ENCODE measurements at regions not wholly inside any gene's neighbourhood (a gene's known extent, or its start where the extent isn't known, plus 50 kb on each side); places are given as distances from the start of the nearest gene placed in this dataset.

- peak; percentile 2 for DNase-seq
Observed at GRCh38 chr6:148177589-148178233, 164.9 kb upstream of the SASH1 start.

DNA sequence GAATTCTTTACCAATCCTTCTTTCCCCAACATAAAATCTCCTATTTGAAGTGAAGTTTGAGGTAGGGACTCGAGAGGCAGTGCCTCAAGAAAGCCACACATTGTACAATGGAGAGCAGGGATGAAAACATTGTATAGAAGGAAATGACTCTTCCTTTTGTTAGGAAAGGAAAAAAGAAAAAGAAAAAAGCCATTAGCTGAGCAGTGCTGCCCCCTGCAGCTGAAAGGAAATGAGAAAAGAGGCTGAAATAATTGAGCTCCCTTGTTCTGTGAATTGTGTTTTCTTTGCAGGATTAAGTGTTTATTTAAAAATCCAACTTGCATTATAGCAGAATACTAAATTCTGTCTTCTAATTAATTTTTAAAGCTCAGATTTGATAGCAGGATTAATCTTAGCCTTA, 162.9 kb upstream of the SASH1 start:
- DNase-seq, result no peak

- DNase-seq, result no peak
Observed at GRCh38 chr6:148182378-148182777, 160.3 kb upstream of the SASH1 start.

GRCh38 chr6:148183776-148184175, 158.9 kb upstream of the SASH1 start:
- no peak for DNase-seq

DNA sequence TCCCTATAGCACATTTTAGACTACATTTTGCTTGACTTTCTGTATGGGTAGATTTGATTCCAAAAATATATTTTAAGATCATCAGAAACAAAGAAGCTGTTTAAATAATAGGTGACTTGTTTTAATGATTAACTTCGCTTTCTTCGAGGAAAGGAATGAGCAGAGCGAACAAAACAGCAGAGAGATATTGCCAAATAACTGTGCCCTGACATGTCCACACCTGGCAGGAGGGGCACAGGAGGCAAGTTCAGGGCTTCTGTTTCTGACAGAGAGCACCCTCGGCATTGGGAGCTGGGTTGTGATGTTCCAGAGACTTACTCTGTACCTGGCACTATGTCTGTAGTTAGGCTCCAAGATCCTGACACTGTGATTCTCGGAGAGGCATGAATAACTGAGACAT, 155.7 kb upstream of the SASH1 start:
- no peak for DNase-seq

GRCh38 chr6:148192310-148192709, 150.3 kb upstream of the SASH1 start:
- DNase-seq, result no peak

DNA sequence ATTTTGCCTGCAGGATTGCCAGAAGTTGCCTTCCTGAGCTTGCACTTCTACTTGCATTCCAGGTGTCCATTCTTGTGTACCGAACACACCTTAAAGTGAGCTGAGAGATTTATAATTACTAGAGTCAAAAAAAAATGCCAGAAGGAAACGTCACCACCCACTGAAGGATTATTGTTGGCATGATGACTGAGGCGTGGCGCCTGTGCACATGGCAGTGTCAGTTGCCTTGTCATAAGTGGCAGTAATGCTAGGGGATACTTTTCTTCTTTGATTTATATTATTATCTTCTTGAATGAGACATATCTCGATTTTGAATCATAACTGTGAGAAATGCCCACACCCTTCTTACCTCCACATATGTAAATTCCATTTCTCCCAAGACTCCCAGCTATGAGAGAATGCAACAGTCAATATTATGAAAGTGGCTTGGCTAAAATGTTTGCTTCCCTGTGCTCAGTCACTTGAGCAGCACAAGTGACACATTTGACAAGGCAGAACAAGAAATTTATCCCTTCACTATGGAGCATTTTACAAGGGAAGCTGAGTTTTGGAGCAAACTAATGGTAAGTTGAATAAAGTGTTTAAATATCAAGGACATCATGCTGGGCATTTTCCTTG, 149.5 kb upstream of the SASH1 start:
- no peak for DNase-seq

DNA sequence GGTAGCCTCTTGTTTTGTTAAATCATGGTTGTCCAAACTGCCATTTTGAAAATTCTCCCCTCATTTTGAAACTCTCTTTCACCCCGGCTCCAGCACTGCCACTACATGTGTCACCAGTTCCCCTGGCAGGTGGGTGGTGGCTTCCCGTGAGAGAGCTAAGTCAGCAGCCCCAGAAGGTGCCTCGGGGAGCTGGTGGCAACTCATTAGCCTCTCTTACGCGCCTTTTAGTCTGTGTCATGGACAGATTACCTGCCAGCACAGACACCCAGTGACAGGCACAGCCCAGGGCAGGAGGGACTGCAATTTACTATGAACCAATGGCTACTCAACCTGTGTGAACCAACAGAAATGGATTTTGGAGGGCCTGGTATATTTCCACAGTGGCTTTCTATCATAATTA, 147.1 kb upstream of the SASH1 start:
- DNase-seq, result no peak

GRCh38 chr6:148199584-148199983, 143.1 kb upstream of the SASH1 start:
- no peak for DNase-seq

DNA sequence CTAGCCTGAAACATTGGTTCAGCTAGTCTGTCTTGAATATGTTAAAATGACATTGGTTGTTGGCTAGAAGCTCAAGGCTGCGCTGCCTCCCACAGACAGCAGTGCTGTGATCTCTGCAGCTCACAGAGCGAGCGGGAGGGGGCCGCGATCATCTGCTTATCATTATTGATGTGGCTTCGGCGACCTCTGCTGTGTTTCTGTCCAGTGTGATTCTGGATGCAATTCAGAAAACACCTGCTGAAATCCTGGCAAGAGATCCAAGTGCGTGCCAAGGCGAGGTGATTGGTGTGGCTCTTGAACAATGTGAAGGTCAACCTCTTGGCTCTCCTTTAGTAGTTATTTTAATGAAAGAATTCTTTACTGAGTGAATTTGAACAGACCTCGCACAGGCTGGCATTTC, 142.3 kb upstream of the SASH1 start:
- no peak for DNase-seq

GRCh38 chr6:148200781-148201180, 141.9 kb upstream of the SASH1 start:
- no peak for DNase-seq

GRCh38 chr6:148203281-148203925, 139.2 kb upstream of the SASH1 start:
- DNase-seq, result no peak

DNA sequence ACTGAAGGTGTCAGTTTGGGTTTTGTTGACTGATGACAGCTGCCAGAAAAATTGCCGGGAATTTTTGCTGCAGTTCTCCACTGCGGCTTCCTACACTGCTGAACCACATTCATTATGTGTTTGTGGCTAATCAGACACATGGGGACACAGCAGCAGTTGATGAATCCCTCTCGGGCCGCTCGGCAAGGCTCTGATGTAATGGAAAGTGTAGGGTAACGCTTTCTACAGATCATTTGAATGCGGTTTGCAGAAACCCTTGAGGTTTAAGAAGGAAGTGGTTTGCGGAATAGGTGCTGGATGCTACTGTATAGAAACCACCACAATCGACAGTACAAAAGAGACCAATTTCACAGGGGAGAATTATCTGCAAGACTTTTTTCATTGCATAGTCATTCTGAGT, 138.7 kb upstream of the SASH1 start:
- peak; percentile 64 for DNase-seq

GRCh38 chr6:148208298-148208697, 134.3 kb upstream of the SASH1 start:
- no peak for DNase-seq

- DNase-seq, result no peak
Observed at GRCh38 chr6:148211777-148212324, 130.8 kb upstream of the SASH1 start.

DNA sequence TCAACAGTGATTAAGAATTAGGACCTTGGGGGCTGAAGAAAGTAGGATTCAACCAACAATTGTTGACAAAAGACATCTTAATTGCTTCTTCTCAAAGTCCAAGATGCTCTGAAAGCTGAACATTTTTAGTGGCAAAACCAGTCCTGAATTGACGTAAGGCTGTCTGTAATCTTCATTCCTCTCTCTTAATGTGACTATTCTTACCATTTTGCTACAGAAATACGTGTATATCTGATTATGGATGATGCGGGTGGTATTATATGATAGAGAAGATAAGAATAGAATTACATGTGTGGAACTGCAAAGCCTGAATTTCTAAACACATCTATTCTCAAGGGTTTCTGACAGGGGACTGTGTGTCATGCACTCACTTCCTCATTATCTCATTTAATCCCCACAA, 130.3 kb upstream of the SASH1 start:
- DNase-seq, result no peak

GRCh38 chr6:148213366-148213765, 129.3 kb upstream of the SASH1 start:
- DNase-seq, result no peak

- DNase-seq, result no peak
Observed at GRCh38 chr6:148214667-148215066, 128.0 kb upstream of the SASH1 start.

DNA sequence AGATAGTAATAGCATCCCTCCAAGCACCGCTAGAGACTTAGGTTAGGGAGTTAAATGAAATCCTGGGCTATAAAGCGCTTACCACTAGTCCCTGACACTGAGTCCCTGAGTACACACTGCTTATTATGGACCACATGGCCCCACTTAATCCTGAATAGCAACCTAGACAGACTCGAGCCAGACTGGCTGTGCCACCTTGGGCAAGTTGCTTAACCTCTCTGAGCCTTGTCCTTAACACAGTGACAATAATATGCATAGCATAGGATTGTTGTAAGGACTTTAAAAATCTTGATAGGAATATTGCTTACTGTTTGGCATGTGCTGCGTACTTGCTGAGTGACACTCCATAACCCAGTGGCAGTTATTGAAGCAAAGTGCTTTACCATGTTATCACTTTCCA, 125.6 kb upstream of the SASH1 start:
- no peak for DNase-seq

DNA sequence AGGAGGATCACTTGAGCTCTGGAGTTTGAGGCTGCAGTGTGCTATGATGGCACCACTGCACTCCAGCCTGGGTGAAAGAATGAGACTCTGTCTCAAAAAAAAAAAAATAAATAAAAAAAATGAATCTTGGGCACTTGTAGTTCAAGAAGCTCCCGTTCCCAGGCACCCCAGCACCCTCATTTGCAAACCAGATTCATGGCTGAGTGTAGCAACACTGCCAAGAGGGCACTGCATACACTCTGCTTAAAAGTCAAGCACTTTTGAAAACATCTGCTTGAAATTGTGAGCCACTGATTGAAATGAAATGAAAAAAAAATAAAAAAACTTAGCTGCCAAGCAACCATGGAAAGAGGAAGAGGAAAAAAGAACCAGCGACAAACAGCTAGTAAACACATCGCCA, 124.7 kb upstream of the SASH1 start:
- DNase-seq, result no peak

DNA sequence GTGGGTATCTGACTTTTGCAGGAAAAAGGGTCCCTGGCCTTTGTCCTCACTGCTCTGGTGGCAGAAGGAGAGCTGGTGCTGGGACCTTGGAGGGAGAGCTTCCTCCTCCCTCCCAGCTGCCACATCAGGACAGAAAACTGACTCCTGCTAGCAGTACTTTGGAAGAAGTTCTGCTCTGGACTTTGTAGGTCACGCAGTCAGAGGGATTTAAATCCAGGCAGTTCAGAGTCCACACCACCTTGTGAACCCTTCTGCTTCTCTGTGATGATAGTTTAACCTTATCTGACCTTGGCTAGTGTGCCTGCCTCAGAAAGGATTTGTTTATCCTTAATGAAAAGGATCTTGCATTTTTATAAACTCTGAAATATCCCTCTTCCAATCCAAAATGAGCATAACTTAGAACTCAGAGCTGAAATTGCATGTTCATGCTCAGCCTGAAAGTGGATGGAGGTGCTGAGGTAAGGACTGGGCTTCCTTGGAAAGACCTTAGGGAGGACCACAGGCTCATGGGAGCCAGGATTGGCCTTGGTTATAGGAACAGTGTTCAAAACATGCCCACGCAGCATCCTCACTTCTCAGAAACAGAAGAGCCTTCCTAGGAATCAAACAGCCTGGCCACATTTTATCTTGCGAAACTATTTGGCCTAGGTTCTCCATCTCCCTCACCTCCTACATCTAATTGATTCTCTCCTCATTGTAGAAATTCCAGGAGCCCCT, 123.9 kb upstream of the SASH1 start:
- no peak for DNase-seq

- no peak for DNase-seq
Observed at GRCh38 chr6:148221196-148221979, 121.2 kb upstream of the SASH1 start.

- DNase-seq, result no peak
Observed at GRCh38 chr6:148222376-148222775, 120.3 kb upstream of the SASH1 start.

All from CD4-positive, alpha-beta T cell treated with Interleukin-21 for 1 hour (primary cell).